B cell (primary cell): ENCODE measurements at regions not wholly inside any gene's neighbourhood (a gene's known extent, or its start where the extent isn't known, plus 50 kb on each side); places are given as distances from the start of the nearest gene placed in this dataset.

Source experiments
- ATAC-seq: fragments of 200-7000 bp; cut with Tn5 transposase; one replicate; pipeline ENCODE4 v1.10.0; 2021; ENCODE audit warnings: low read depth, mild to moderate bottlenecking, moderate number of reproducible peaks, moderate library complexity
- CTCF ChIA-PET: fragments of 350-600 bp; sonication (Branson Sonifier 250); formaldehyde crosslinking; loops from one replicate; lab custom pipeline; 2021; ENCODE audit warnings: antibody characterized with exemption, inconsistent platforms; lab: Charles Lee
- POLR2A ChIA-PET: fragments of 350-600 bp; sonication (Branson Sonifier 250); formaldehyde crosslinking; loops from one replicate; lab custom pipeline; 2021; ENCODE audit warnings: antibody characterized with exemption; lab: Charles Lee
- DNase-seq: peaks from one replicate; pipeline ENCODE4 v3.0.0; 2013
- H2AFZ ChIP-seq: 2 replicates; pipeline ENCODE4 v1.6.1; 2012; ENCODE audit warnings: mild to moderate bottlenecking, low read depth, low read length; ENCODE audit not compliant: insufficient read depth, poor library complexity, severe bottlenecking
- H3K27ac ChIP-seq, 2 donors: 1 replicate in 1 of 2; 2 replicates in 1 of 2; pipeline ENCODE4 v1.5.1; 2012 to 2013; ENCODE audit warnings: low read length in 2 of 2, mild to moderate bottlenecking in 2 of 2, moderate library complexity in 1 of 2
- H3K27me3 ChIP-seq, 4 experiments: fragments of 200-600 bp in 1 of 4; sonication (generic) in 1 of 4; replicated peaks in 1 of 4; 1 replicate in 2 of 4; 2 replicates in 2 of 4; pipeline versions ENCODE4 v1.6.1 to v1.7.0; 2013 to 2016; ENCODE audit warnings: low read length in 3 of 4, mild to moderate bottlenecking in 2 of 4, mixed read lengths in 1 of 4, moderate library complexity in 1 of 4; ENCODE audit not compliant: insufficient read depth in 4 of 4, control insufficient read depth in 3 of 4; ENCODE audit errors: control extremely low read depth in 1 of 4
- H3K36me3 ChIP-seq, 2 experiments: replicated peaks in 1 of 2; 1 replicate in 1 of 2; 2 replicates in 1 of 2; pipeline versions ENCODE4 v1.6.1 to v1.7.1; 2013; ENCODE audit warnings: low read length in 1 of 2; ENCODE audit not compliant: insufficient read depth in 2 of 2, control insufficient read depth in 1 of 2; ENCODE audit errors: control extremely low read depth in 1 of 2, extremely low read depth in 1 of 2
- H3K4me1 ChIP-seq, 2 donors: fragments of 200-600 bp in 1 of 2; sonication (generic) in 1 of 2; 1 replicate in 1 of 2; 2 replicates in 1 of 2; pipeline versions ENCODE4 v1.5.1 to v1.6.1; 2013 to 2017; ENCODE audit warnings: low read length in 2 of 2; ENCODE audit not compliant: control insufficient read depth in 2 of 2, insufficient read depth in 2 of 2
- H3K4me2 ChIP-seq: replicated peaks from 2 replicates; pipeline ENCODE3; 2012; ENCODE audit warnings: mild to moderate bottlenecking, low read depth, low read length; ENCODE audit not compliant: poor library complexity, severe bottlenecking
- H3K4me3 ChIP-seq, 5 experiments: fragments of 200-600 bp in 1 of 5; sonication (generic) in 1 of 5; 1 replicate in 3 of 5; 2 replicates in 2 of 5; pipeline versions ENCODE4 v1.5.1 to v1.7.0; 2011 to 2016; ENCODE audit warnings: low read length in 4 of 5, mild to moderate bottlenecking in 4 of 5, low read depth in 2 of 5, control low read depth in 1 of 5, moderate library complexity in 1 of 5; ENCODE audit not compliant: insufficient read depth in 1 of 5; ENCODE audit errors: control extremely low read depth in 1 of 5, extremely low read depth in 1 of 5
- H3K79me2 ChIP-seq: fragments of 200-600 bp; sonication (generic); one replicate; pipeline ENCODE4 v1.6.0; 2016; ENCODE audit warnings: low read length; ENCODE audit not compliant: control insufficient read depth, insufficient read depth
- H3K9ac ChIP-seq: fragments of 200-600 bp; sonication (generic); 2 replicates; pipeline ENCODE4 v1.6.1; 2017; ENCODE audit warnings: mild to moderate bottlenecking, low read length, moderate library complexity
- H3K9me3 ChIP-seq, 3 donors: one replicate each; pipeline versions ENCODE4 v1.6.1 to v1.7.1; 2013; ENCODE audit warnings: low read length in 2 of 3; ENCODE audit not compliant: control insufficient read depth in 2 of 3, insufficient read depth in 1 of 3; ENCODE audit errors: control extremely low read depth in 1 of 3
- H4K20me1 ChIP-seq: 2 replicates; pipeline ENCODE4 v1.6.0; 2012; ENCODE audit warnings: mild to moderate bottlenecking, low read length; ENCODE audit not compliant: insufficient read depth, control insufficient read depth, poor library complexity, severe bottlenecking
- H3K27ac Mint-ChIP-seq: one replicate; pipeline ENCODE4 v1.8.0; 2021; ENCODE audit warnings: mixed read lengths
- H3K27me3 Mint-ChIP-seq: one replicate; pipeline ENCODE4 v1.8.0; 2021; ENCODE audit warnings: mixed read lengths
- H3K4me1 Mint-ChIP-seq: one replicate; pipeline ENCODE4 v1.8.0; 2021; ENCODE audit warnings: mixed read lengths
- H3K4me3 Mint-ChIP-seq: one replicate; pipeline ENCODE4 v1.8.0; 2021; ENCODE audit warnings: mixed read lengths
- H3K9me3 Mint-ChIP-seq: one replicate; pipeline ENCODE4 v1.8.0; 2022; ENCODE audit warnings: mixed read lengths; ENCODE audit not compliant: insufficient read depth
- CTCF ChIP-seq: fragments of 200-600 bp; IDR thresholded peaks from one replicate; pipeline ENCODE4 v1.8.0; 2022; ENCODE audit warnings: antibody characterized with exemption, mild to moderate bottlenecking
- EZH2 ChIP-seq: IDR thresholded peaks from 2 replicates; pipeline ENCODE4 v1.6.1; 2012; ENCODE audit warnings: borderline replicate concordance, low read depth, mild to moderate bottlenecking, moderate library complexity, low read length; ENCODE audit not compliant: insufficient read depth, poor library complexity, severe bottlenecking
- WGBS: methylation state at CpG from one replicate; pipeline ENCODE4 v1.1.5; 2013; ENCODE audit warnings: missing lambda C conversion rate; ENCODE audit not compliant: insufficient coverage; 5-methylcytosine and 5-hydroxymethylcytosine counted together
- intact Hi-C: fragments of 100-400 bp; cut with micrococcal nuclease; formaldehyde crosslinking; loops from one replicate; pipeline ENCODE4 v1.10.0; 2022

- no peaks in the 10 kb centered on the region for H3K4me1 Mint-ChIP-seq
- Histone ChIP-seq H3K4me1 (no peaks in the 10 kb centered on the region), H3K27ac (no peak overlapping the region), H4K20me1 (no peaks in the 10 kb centered on the region), H3K79me2 (no peaks in the 10 kb centered on the region), H3K36me3 (no peaks in the 10 kb centered on the region), H2AFZ (no peak overlapping the region), H3K4me2 (no peak overlapping the region), H3K9me3 (peaks cover 0 to 3% (median 0%) of the 10 kb centered on the region in 3 donors), H3K9ac (no peak overlapping the region), H3K4me3 (no peak overlapping the region), H3K27me3 (no peaks in the 10 kb centered on the region)
- WGBS, result 86% methylated on average over 10 of the region's 10 CpGs
- DNase-seq, result no peak
- no peaks in the 10 kb centered on the region for H3K9me3 Mint-ChIP-seq
- H3K4me3 Mint-ChIP-seq, result no peak overlapping the region
- H3K27ac Mint-ChIP-seq, result no peak overlapping the region
- CTCF ChIA-PET, result no interaction called here
- peaks cover 4% of the 10 kb centered on the region for H3K27me3 Mint-ChIP-seq
- TF ChIP-seq CTCF, result no peak
- TF ChIP-seq EZH2, result no peak
- no peak for ATAC-seq
- intact Hi-C loops, result no loop called here
- POLR2A ChIA-PET, result no interaction called here
Observed at GRCh38 chr3:135802171-135802570, 163.4 kb upstream of the PPP2R3A start.

GRCh38 chr3:135803028-135803692 lies 162.4 kb upstream of the PPP2R3A start:
- H3K4me3 Mint-ChIP-seq, result no peak overlapping the region
- Histone ChIP-seq H2AFZ (no peak overlapping the region), H3K27ac (no peak overlapping the region), H3K79me2 (no peaks in the 10 kb centered on the region), H3K36me3 (no peaks in the 10 kb centered on the region), H3K9ac (no peak overlapping the region), H3K4me1 (no peaks in the 10 kb centered on the region), H4K20me1 (no peaks in the 10 kb centered on the region), H3K4me3 (no peak overlapping the region), H3K4me2 (no peak overlapping the region), H3K27me3 (no peaks in the 10 kb centered on the region), H3K9me3 (peaks cover 0 to 3% (median 0%) of the 10 kb centered on the region in 3 donors)
- no peak overlapping the region for H3K27ac Mint-ChIP-seq
- H3K4me1 Mint-ChIP-seq, result no peaks in the 10 kb centered on the region
- WGBS, result 81% methylated on average over 10 of the region's 10 CpGs
- CTCF ChIA-PET, result no interaction called here
- no peak for TF ChIP-seq EZH2
- no peak for TF ChIP-seq CTCF
- intact Hi-C loops, result no loop called here
- DNase-seq, result no peak
- H3K9me3 Mint-ChIP-seq, result no peaks in the 10 kb centered on the region
- no peak for ATAC-seq
- POLR2A ChIA-PET, result no interaction called here
- H3K27me3 Mint-ChIP-seq, result peaks cover 4% of the 10 kb centered on the region
